ENCODE measurements at regions not wholly inside any gene's neighbourhood (a gene's known extent, or its start where the extent isn't known, plus 50 kb on each side); places are given as distances from the start of the nearest gene placed in this dataset.

DNA sequence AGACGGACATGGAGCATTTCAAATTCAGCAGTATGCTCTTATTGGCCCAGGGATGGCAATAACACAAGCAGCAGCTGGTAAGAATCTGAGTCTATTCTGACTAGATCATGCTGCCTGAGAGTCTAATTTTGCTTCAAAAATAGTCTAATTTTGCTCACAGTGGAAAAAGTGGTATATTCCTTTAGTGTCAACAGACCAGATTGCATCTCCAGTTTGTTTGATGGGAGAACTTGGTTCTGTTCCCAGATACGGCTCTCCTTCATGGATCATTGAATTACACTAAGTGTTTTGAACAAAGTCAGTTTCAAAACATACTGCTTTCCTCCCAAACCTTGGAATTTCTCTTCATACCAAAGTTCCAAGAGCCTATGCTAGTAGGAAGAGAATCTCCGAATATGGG lies 586.1 kb downstream of the RNF144B start:
- Mint-ChIP-seq H3K4me3 (no peak overlapping the region), H3K4me1 (no peaks in the 10 kb centered on the region), H3K36me3 (no peaks in the 10 kb centered on the region), H3K27ac (no peak overlapping the region), H3K9me3 (peaks cover 0 to 12% (median 3%) of the 10 kb centered on the region in 9 donors), H3K27me3 (no peaks in the 10 kb centered on the region)
- ATAC-seq (no peak), DNase-seq (no peak)
- POLR2A ChIA-PET = no interaction called here

DNA sequence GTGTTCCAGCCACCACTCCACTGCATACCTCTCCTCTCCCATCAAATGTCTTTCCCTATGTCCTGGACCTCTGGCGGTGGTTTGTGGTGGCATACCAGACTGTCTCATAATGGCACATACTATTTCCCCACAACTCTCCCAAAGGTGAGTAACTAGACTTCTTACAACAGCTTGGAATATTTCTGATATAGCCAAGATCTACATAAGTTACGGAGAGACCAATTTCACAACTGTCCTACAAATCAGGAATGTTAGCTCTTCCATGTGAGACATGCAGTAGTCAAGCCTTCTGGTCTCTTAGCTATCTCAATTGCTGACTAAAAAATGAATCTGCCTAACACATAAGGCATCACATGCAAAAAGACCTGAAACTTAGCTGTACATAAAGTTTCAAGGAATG lies 588.9 kb downstream of the RNF144B start:
- H3K27me3 Mint-ChIP-seq = no peaks in the 10 kb centered on the region
- POLR2A ChIA-PET = no interaction called here
- no peak overlapping the region for H3K27ac Mint-ChIP-seq
- peaks cover 0 to 9% (median under 1%) of the 10 kb centered on the region in 9 donors for H3K9me3 Mint-ChIP-seq
- ATAC-seq = no peak
- H3K4me3 Mint-ChIP-seq = no peak overlapping the region
- DNase-seq = no peak
- H3K4me1 Mint-ChIP-seq = no peaks in the 10 kb centered on the region
- no peaks in the 10 kb centered on the region for H3K36me3 Mint-ChIP-seq

- Mint-ChIP-seq H3K9me3 (peaks cover 0 to 9% (median 0%) of the 10 kb centered on the region in 9 donors), H3K27ac (no peak overlapping the region), H3K4me3 (no peak overlapping the region), H3K27me3 (no peaks in the 10 kb centered on the region), H3K4me1 (no peaks in the 10 kb centered on the region), H3K36me3 (no peaks in the 10 kb centered on the region)
- no peak for DNase-seq
- POLR2A ChIA-PET = no interaction called here
- ATAC-seq = no peak
These were observed 589.8 kb downstream of the RNF144B start for GRCh38 chr6:18976966-18977365.

GRCh38 chr6:18978337-18979128 lies 591.4 kb downstream of the RNF144B start:
- Mint-ChIP-seq H3K4me3 (no peak overlapping the region), H3K9me3 (peaks cover 0 to 9% (median 5%) of the 10 kb centered on the region in 9 donors), H3K27me3 (no peaks in the 10 kb centered on the region), H3K27ac (no peak overlapping the region), H3K36me3 (no peaks in the 10 kb centered on the region), H3K4me1 (no peaks in the 10 kb centered on the region)
- ATAC-seq (no peak), DNase-seq (no peak)
- POLR2A ChIA-PET = no interaction called here

GRCh38 chr6:18985061-18985460 lies 597.9 kb downstream of the RNF144B start:
- H3K4me3 Mint-ChIP-seq = no peak overlapping the region
- ATAC-seq (no peak), DNase-seq (no peak)
- no peaks in the 10 kb centered on the region for H3K27me3 Mint-ChIP-seq
- H3K27ac Mint-ChIP-seq = peak overlapping the region in 1 of 10 donors; percentile 3
- H3K36me3 Mint-ChIP-seq = no peaks in the 10 kb centered on the region
- peaks cover 0 to 7% (median 0%) of the 10 kb centered on the region in 9 donors for H3K9me3 Mint-ChIP-seq
- POLR2A ChIA-PET = no interaction called here
- no peaks in the 10 kb centered on the region for H3K4me1 Mint-ChIP-seq

- H3K9me3 Mint-ChIP-seq = peaks cover 0 to 5% (median 0%) of the 10 kb centered on the region in 9 donors
- H3K4me1 Mint-ChIP-seq = no peaks in the 10 kb centered on the region
- H3K27me3 Mint-ChIP-seq = no peaks in the 10 kb centered on the region
- ATAC-seq (no peak), DNase-seq (no peak)
- POLR2A ChIA-PET = no interaction called here
- H3K36me3 Mint-ChIP-seq = no peaks in the 10 kb centered on the region
- no peak overlapping the region for H3K4me3 Mint-ChIP-seq
- no peak overlapping the region for H3K27ac Mint-ChIP-seq
These were observed 598.8 kb downstream of the RNF144B start for GRCh38 chr6:18985996-18986395.

DNA sequence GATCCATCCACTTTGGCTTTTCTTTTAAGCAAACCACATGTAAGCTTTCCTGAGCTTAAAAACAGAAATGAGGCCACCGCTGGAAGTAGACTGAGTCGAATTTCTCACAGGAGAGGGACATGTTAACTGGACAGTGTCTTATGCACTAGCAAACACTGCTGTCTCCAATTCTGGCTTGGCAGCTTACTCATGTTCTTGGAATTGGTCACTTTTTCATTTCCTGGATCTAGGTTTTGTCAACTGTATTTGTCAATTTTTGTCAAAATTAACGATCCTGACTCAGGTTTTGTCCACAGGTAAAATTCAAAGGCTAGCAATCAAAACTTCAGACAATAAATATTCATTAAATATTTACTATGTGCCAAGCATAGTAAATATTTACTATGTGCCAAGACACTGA lies 601.5 kb downstream of the RNF144B start:
- H3K36me3 Mint-ChIP-seq = no peaks in the 10 kb centered on the region
- no peak for DNase-seq
- peaks cover 0 to 12% (median 0%) of the 10 kb centered on the region in 9 donors for H3K9me3 Mint-ChIP-seq
- no peak overlapping the region for H3K4me3 Mint-ChIP-seq
- no peaks in the 10 kb centered on the region for H3K27me3 Mint-ChIP-seq
- no peak overlapping the region for H3K27ac Mint-ChIP-seq
- no peak for ATAC-seq
- H3K4me1 Mint-ChIP-seq = no peaks in the 10 kb centered on the region
- POLR2A ChIA-PET = no interaction called here

DNA sequence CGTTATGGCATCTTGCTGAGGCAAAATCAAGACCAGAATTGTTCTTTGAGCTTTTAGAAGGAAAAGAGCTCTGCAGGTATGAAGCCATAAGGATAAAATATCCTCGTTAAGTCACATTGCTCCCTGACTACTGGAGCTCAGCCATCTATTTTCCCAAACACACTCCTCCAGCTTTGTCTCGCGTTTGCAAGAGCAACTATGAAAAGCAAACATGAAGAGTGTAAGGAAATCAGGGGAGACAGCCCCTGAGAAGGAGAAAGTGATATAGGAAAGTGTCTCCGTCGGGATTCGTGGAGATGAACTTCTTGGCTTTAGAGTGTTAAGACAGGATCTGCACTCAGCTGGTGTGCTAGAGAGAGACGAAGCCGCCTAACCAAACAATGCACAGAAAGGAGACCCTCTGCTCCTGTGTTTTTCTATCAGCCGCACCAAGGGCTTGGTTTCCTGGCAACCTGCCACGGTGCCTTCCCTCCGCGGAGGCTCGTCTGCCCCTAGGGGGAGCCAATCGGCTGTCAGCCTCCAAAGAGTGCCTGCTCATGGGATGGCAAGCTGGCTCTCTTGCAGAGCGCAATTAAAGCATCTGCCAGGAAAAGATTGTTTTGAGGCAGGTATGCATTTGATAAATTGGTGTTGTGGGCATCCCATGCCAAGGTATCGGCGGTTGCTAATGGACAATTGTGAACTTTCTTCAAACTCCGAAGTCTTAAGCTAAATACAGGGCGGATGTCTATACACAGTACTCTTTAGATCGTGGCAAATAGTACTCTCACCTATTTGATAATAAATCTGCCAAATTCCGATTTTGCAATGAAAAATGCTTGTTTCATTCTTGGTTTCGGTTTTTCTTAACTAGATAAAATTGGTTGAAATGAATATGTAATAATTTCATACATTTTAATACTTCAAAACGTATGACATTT lies 603.2 kb downstream of the RNF144B start:
- ATAC-seq = no peak
- Mint-ChIP-seq H3K9me3 (peaks cover 0 to 18% (median 0%) of the 10 kb centered on the region in 9 donors), H3K36me3 (no peaks in the 10 kb centered on the region), H3K4me3 (no peak overlapping the region), H3K4me1 (no peaks in the 10 kb centered on the region), H3K27ac (no peak overlapping the region), H3K27me3 (no peaks in the 10 kb centered on the region)
- DNase-seq = peak in 1 of 10 donors; percentile 1
- POLR2A ChIA-PET = no interaction called here

GRCh38 chr6:18997375-18997826 lies 610.3 kb downstream of the RNF144B start:
- Mint-ChIP-seq H3K4me3 (no peak overlapping the region), H3K9me3 (peaks cover 0 to 47% (median 7%) of the 10 kb centered on the region in 9 donors), H3K36me3 (no peaks in the 10 kb centered on the region), H3K27ac (no peak overlapping the region), H3K4me1 (no peaks in the 10 kb centered on the region), H3K27me3 (no peaks in the 10 kb centered on the region)
- POLR2A ChIA-PET = no interaction called here
- DNase-seq (no peak), ATAC-seq (no peak)

DNA sequence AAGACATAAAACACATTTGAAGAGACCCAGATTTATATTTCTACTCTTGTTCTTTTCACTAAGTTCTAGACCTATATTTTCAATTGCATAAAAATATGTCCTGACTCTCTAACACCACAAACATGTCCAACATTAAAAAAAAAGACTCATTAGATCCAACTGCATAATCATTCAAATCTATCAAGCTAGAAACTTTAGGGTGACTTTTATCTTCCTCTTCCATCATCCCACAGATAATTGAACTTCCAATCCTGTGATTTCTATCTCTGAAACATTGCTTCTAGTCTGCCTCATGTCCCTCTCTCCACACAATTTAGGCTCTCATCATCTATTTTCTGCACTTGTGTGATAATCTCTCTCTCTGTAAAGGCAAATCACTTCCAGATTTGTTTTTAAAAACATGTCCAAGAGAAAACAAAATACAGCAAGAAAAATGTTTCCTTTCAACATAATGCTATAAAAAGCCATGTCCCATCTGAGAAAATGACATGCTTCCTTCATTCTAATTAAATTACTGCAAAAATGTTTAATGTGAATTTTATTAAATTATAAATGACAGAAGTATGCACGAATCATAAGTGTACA lies 615.9 kb downstream of the RNF144B start:
- H3K27ac Mint-ChIP-seq = no peak overlapping the region
- H3K4me3 Mint-ChIP-seq = no peak overlapping the region

GRCh38 chr6:19004176-19004575 lies 617.0 kb downstream of the RNF144B start:
- no peak overlapping the region for H3K27ac Mint-ChIP-seq
- H3K27me3 Mint-ChIP-seq = no peaks in the 10 kb centered on the region
- H3K4me1 Mint-ChIP-seq = no peaks in the 10 kb centered on the region
- H3K9me3 Mint-ChIP-seq = peaks cover 0 to 10% (median 0%) of the 10 kb centered on the region in 9 donors
- POLR2A ChIA-PET = no interaction called here
- ATAC-seq = no peak
- no peak for DNase-seq
- no peaks in the 10 kb centered on the region for H3K36me3 Mint-ChIP-seq
- no peak overlapping the region for H3K4me3 Mint-ChIP-seq

More for the DNA sequence above, 615.9 kb downstream of the RNF144B start:
- Mint-ChIP-seq H3K4me1 (no peaks in the 10 kb centered on the region), H3K27me3 (no peaks in the 10 kb centered on the region), H3K36me3 (no peaks in the 10 kb centered on the region), H3K9me3 (peaks cover 0 to 17% (median 0%) of the 10 kb centered on the region in 9 donors)
- ATAC-seq (no peak), DNase-seq (no peak)
- POLR2A ChIA-PET = no interaction called here

- Mint-ChIP-seq H3K27ac (no peak overlapping the region), H3K36me3 (no peaks in the 10 kb centered on the region)
- POLR2A ChIA-PET = no interaction called here
These were observed 622.6 kb downstream of the RNF144B start for GRCh38 chr6:19009769-19010168.

More at GRCh38 chr6:19009769-19010168, 622.6 kb downstream of the RNF144B start:
- Mint-ChIP-seq H3K4me1 (no peaks in the 10 kb centered on the region), H3K9me3 (peaks cover 0 to 6% (median 0%) of the 10 kb centered on the region in 9 donors), H3K27me3 (no peaks in the 10 kb centered on the region), H3K4me3 (no peak overlapping the region)
- ATAC-seq (no peak), DNase-seq (no peak)
